ENCODE measurements at regions not wholly inside any gene's neighbourhood (a gene's known extent, or its start where the extent isn't known, plus 50 kb on each side); places are given as distances from the start of the nearest gene placed in this dataset.

GRCh38 chr1:30335389-30335996 is 387.9 kb downstream of the MATN1 start:
- H3K27me3 Mint-ChIP-seq, result no peaks in the 10 kb centered on the region
- no peaks in the 10 kb centered on the region for H3K4me1 Mint-ChIP-seq (ENCODE audit: low read depth)
- H3K27ac Mint-ChIP-seq, result no peak overlapping the region
- intact Hi-C loops (cut with micrococcal nuclease), result no loop called here
- no peak overlapping the region for H3K4me3 Mint-ChIP-seq
- no peaks in the 10 kb centered on the region for H3K36me3 Mint-ChIP-seq (ENCODE audit: low read depth)
- H3K9me3 Mint-ChIP-seq, result no peaks in the 10 kb centered on the region

DNA sequence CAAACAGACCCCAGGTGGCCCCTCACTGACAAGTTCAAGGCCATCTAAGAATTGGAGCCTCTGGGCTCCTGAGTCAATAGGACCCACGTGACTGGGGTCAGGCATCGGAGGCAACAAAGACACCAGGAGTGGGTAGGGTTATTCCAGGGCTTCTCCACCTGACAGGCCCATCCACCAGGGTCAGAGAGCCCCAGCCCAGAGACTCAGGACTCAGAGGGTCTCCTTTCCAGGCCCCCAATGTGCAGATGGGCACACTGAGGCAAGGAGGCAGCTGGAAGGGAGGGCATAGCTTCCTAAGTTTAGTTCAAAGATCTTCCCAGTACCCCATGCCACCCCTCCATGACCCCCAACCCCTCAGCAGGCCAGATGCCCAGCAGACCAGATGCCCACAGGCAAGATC is 388.6 kb downstream of the MATN1 start:
- intact Hi-C loops (cut with micrococcal nuclease), result no loop called here
- Mint-ChIP-seq H3K27ac (no peak overlapping the region), H3K27me3 (no peaks in the 10 kb centered on the region), H3K36me3 (ENCODE audit: low read depth) (no peaks in the 10 kb centered on the region), H3K9me3 (no peaks in the 10 kb centered on the region), H3K4me3 (no peak overlapping the region), H3K4me1 (ENCODE audit: low read depth) (no peaks in the 10 kb centered on the region)

GRCh38 chr1:30332116-30333094 is 391.0 kb downstream of the MATN1 start:
- intact Hi-C loops (cut with micrococcal nuclease), result no loop called here
- Mint-ChIP-seq H3K36me3 (ENCODE audit: low read depth) (no peaks in the 10 kb centered on the region), H3K27me3 (no peaks in the 10 kb centered on the region), H3K9me3 (no peaks in the 10 kb centered on the region), H3K27ac (no peak overlapping the region), H3K4me3 (no peak overlapping the region), H3K4me1 (ENCODE audit: low read depth) (no peaks in the 10 kb centered on the region)

DNA sequence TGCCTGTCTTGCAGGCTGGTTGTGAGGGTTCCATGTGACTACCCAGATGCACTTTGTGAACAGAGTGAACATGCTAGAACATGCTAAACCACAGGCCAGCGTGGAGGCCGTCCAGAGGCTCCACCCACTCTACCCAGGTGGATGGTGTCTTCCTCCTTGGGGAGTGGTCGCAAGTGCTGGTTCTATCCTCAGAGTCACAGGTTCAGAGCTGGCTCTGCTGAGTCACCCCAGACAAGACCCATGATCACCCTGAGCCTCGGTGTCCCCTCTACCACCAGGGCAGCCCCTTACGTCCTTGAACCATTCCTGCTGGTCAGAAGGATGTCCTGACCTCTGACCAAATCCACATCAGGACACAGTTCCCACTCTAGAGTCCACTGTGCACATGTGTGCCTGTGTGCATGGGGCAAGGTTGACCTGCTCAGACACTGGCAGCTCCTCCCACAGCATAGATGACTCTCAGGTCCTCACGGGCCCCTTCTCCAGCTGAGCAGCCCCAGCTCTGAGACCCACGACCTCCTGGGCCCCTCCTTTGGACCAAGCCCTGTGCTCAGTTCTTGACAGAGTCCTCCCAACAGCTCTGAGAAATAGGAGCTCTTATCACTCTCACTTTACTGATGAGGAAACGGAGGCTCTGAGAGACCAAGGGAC is 391.8 kb downstream of the MATN1 start:
- Mint-ChIP-seq H3K27ac (no peak overlapping the region), H3K9me3 (no peaks in the 10 kb centered on the region), H3K36me3 (ENCODE audit: low read depth) (no peaks in the 10 kb centered on the region), H3K27me3 (no peaks in the 10 kb centered on the region), H3K4me1 (ENCODE audit: low read depth) (no peaks in the 10 kb centered on the region), H3K4me3 (no peak overlapping the region)
- intact Hi-C loops (cut with micrococcal nuclease), result no loop called here

DNA sequence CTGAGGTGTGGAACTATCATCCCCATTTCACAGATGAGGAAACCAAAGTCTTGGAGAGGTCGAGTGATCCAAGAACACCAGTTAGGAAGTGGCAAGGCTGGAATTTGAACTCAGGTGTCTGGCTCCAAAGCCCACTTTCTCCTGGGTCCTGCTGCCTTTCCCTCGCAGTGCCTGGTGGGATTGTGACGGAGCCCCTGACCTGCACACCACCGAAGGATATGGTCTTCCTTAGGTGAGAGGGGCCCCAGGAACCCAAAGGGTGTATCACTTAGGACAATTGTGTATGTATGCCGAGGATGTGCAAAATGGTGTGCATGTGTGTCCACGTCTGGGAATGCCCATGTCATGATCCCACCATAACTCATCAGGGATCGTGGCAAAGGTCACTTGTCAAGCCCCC is 392.7 kb downstream of the MATN1 start:
- H3K9me3 Mint-ChIP-seq, result no peaks in the 10 kb centered on the region
- H3K4me1 Mint-ChIP-seq (ENCODE audit: low read depth), result no peaks in the 10 kb centered on the region
- no peak overlapping the region for H3K4me3 Mint-ChIP-seq
- H3K27ac Mint-ChIP-seq, result no peak overlapping the region
- H3K27me3 Mint-ChIP-seq, result no peaks in the 10 kb centered on the region
- intact Hi-C loops (cut with micrococcal nuclease), result no loop called here
- H3K36me3 Mint-ChIP-seq (ENCODE audit: low read depth), result no peaks in the 10 kb centered on the region

GRCh38 chr1:30329802-30330557 is 393.4 kb downstream of the MATN1 start:
- Mint-ChIP-seq H3K9me3 (no peaks in the 10 kb centered on the region), H3K27me3 (no peaks in the 10 kb centered on the region), H3K27ac (no peak overlapping the region), H3K4me3 (no peak overlapping the region), H3K4me1 (ENCODE audit: low read depth) (no peaks in the 10 kb centered on the region), H3K36me3 (ENCODE audit: low read depth) (no peaks in the 10 kb centered on the region)
- intact Hi-C loops (cut with micrococcal nuclease), result no loop called here

DNA sequence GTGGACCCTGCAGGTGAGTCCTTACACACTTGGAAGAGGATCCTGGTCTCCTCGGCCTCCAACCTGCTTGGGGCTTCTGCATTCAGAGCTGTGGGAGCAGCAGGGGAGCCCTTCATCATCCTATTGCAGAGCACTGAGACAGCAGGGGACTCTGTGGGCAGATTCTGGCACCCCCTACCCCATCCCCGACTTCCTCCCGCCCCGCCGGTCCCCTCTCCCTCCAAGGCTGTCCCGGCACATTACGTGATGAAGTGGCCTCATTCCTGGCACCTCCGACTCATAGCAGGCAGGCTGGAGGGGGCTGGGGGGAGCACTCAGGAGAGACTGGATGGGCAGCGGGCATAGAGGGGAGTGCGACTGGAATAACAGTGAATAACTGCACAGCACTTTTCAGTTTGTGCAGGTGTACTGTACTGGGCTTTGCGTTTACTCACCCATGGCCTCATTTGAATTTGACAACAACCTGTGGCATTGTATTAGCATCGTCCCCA is 394.1 kb downstream of the MATN1 start:
- Mint-ChIP-seq H3K9me3 (no peaks in the 10 kb centered on the region), H3K4me1 (ENCODE audit: low read depth) (no peaks in the 10 kb centered on the region), H3K27me3 (no peaks in the 10 kb centered on the region), H3K4me3 (no peak overlapping the region), H3K36me3 (ENCODE audit: low read depth) (no peaks in the 10 kb centered on the region), H3K27ac (no peak overlapping the region)
- intact Hi-C loops (cut with micrococcal nuclease), result no loop called here

- Mint-ChIP-seq H3K9me3 (no peaks in the 10 kb centered on the region), H3K27ac (no peak overlapping the region), H3K4me1 (ENCODE audit: low read depth) (no peaks in the 10 kb centered on the region), H3K27me3 (no peaks in the 10 kb centered on the region), H3K36me3 (ENCODE audit: low read depth) (no peaks in the 10 kb centered on the region), H3K4me3 (no peak overlapping the region)
- intact Hi-C loops (cut with micrococcal nuclease), result no loop called here
Observed at GRCh38 chr1:30328401-30329262, 394.8 kb downstream of the MATN1 start.

- Mint-ChIP-seq H3K4me3 (no peak overlapping the region), H3K9me3 (no peaks in the 10 kb centered on the region), H3K27ac (no peak overlapping the region), H3K27me3 (no peaks in the 10 kb centered on the region), H3K36me3 (ENCODE audit: low read depth) (no peaks in the 10 kb centered on the region), H3K4me1 (ENCODE audit: low read depth) (no peaks in the 10 kb centered on the region)
- intact Hi-C loops (cut with micrococcal nuclease), result no loop called here
Observed at GRCh38 chr1:30328100-30328370, 395.4 kb downstream of the MATN1 start.

DNA sequence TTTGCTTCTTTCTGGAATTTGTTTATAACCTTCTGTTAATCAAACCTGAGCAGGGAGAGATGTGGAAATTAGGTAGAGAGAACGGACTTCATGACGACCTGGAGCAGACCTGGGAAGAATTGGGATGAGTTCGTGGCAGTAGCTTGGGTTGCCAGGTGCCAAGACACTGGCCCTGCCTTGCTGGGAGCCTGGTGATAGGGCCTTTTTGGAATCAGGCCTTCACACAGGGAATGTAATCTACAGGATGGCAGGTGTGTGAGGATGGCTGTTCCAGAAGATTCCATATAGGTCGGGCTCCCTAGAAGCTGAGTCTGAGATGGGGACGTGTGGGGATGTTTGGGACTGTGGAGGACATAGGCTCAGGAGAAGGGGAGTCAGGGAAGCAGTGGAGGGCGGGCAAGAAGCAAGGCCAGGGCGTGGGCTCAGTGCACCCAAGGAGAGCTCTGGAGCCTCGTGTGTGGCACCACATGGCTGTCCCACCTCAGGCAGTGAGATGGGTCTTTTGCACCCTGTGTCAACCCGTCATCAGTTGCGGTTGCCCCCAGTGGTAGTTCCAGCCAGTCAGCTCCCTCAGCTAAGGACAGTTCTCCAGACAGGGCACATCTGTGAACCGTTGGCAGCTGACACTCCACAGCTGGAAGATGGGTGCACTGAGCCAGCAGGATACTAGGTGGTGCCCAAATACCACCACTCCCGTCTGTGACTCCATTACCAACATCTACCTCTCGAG is 395.9 kb downstream of the MATN1 start:
- H3K27me3 Mint-ChIP-seq, result no peaks in the 10 kb centered on the region
- H3K36me3 Mint-ChIP-seq (ENCODE audit: low read depth), result no peaks in the 10 kb centered on the region
- no peaks in the 10 kb centered on the region for H3K4me1 Mint-ChIP-seq (ENCODE audit: low read depth)
- no peaks in the 10 kb centered on the region for H3K9me3 Mint-ChIP-seq
- intact Hi-C loops (cut with micrococcal nuclease), result no loop called here
- H3K4me3 Mint-ChIP-seq, result no peak overlapping the region
- H3K27ac Mint-ChIP-seq, result no peak overlapping the region

- Mint-ChIP-seq H3K9me3 (no peaks in the 10 kb centered on the region), H3K4me3 (no peak overlapping the region), H3K4me1 (ENCODE audit: low read depth) (no peaks in the 10 kb centered on the region), H3K27ac (no peak overlapping the region), H3K27me3 (no peaks in the 10 kb centered on the region), H3K36me3 (ENCODE audit: low read depth) (no peaks in the 10 kb centered on the region)
- intact Hi-C loops (cut with micrococcal nuclease), result no loop called here
Observed at GRCh38 chr1:30325999-30326398, 397.4 kb downstream of the MATN1 start.

- Mint-ChIP-seq H3K27me3 (no peaks in the 10 kb centered on the region), H3K27ac (no peak overlapping the region), H3K4me3 (no peak overlapping the region), H3K9me3 (no peaks in the 10 kb centered on the region), H3K36me3 (ENCODE audit: low read depth) (no peaks in the 10 kb centered on the region), H3K4me1 (ENCODE audit: low read depth) (no peaks in the 10 kb centered on the region)
- intact Hi-C loops (cut with micrococcal nuclease), result no loop called here
Observed at GRCh38 chr1:30325085-30325935, 398.1 kb downstream of the MATN1 start.

Measured in dendritic cell treated with granulocyte-macrophage colony-stimulating factor and Interleukin-4, amounts not matched to agents 40 ng/mL and 50 ng/mL, for 4 days (primary cell).